GM21723 (cell line): ENCODE measurements at regions not wholly inside any gene's neighbourhood (a gene's known extent, or its start where the extent isn't known, plus 50 kb on each side); places are given as distances from the start of the nearest gene placed in this dataset.
"Not testable (repeated sequence)": the region's sequence is repeated elsewhere in the genome, so short reads cannot be mapped to it uniquely, and the experiment has no call there.

Source experiments
- ATAC-seq: cut with Tn5 transposase; IDR thresholded peaks from one replicate; pipeline ENCODE4 v1.9.1; 2021; ENCODE audit warnings: mild to moderate bottlenecking, moderate library complexity; ENCODE audit not compliant: unreplicated experiment

- no peak for ATAC-seq
These were observed 1260.8 kb downstream of the BRINP3 start for GRCh38 chr1:189216886-189217285.

- ATAC-seq, result no peak
These were observed 1260.0 kb downstream of the BRINP3 start for GRCh38 chr1:189217646-189218045.

- ATAC-seq, result no peak
These were observed 1256.9 kb downstream of the BRINP3 start for GRCh38 chr1:189220750-189221149.

GRCh38 chr1:189225794-189226145 is 1251.9 kb downstream of the BRINP3 start:
- ATAC-seq, result not testable (repeated sequence)

GRCh38 chr1:189226779-189227178 is 1250.9 kb downstream of the BRINP3 start:
- no peak for ATAC-seq

GRCh38 chr1:189237008-189237407 is 1240.7 kb downstream of the BRINP3 start:
- ATAC-seq, result no peak

- no peak for ATAC-seq
These were observed 1223.9 kb downstream of the BRINP3 start for GRCh38 chr1:189253601-189254350.

- ATAC-seq, result not testable (repeated sequence)
These were observed 1216.5 kb downstream of the BRINP3 start for GRCh38 chr1:189261128-189261527.

- no peak for ATAC-seq
These were observed 1208.7 kb downstream of the BRINP3 start for GRCh38 chr1:189269011-189269410.

- ATAC-seq, result no peak
These were observed 1203.4 kb downstream of the BRINP3 start for GRCh38 chr1:189274267-189274666.

GRCh38 chr1:189275796-189276195 is 1201.9 kb downstream of the BRINP3 start:
- no peak for ATAC-seq

GRCh38 chr1:189289346-189289745 is 1188.3 kb downstream of the BRINP3 start:
- ATAC-seq, result no peak

- no peak for ATAC-seq
These were observed 1176.4 kb downstream of the BRINP3 start for GRCh38 chr1:189301235-189301634.

GRCh38 chr1:189305279-189305678 is 1172.4 kb downstream of the BRINP3 start:
- no peak for ATAC-seq

GRCh38 chr1:189311915-189312314 is 1165.7 kb downstream of the BRINP3 start:
- ATAC-seq, result no peak

- no peak for ATAC-seq
These were observed 1165.2 kb downstream of the BRINP3 start for GRCh38 chr1:189312499-189312898.

- ATAC-seq, result no peak
These were observed 1164.2 kb downstream of the BRINP3 start for GRCh38 chr1:189313488-189313887.

GRCh38 chr1:189315035-189315901 is 1162.4 kb downstream of the BRINP3 start:
- no peak for ATAC-seq

- ATAC-seq, result no peak
These were observed 1154.6 kb downstream of the BRINP3 start for GRCh38 chr1:189323091-189323490.

- ATAC-seq, result not testable (repeated sequence)
These were observed 1146.6 kb downstream of the BRINP3 start for GRCh38 chr1:189331071-189331470.

GRCh38 chr1:189336115-189337100 is 1141.3 kb downstream of the BRINP3 start:
- no peak for ATAC-seq
